ENCODE measurements at regions not wholly inside any gene's neighbourhood (a gene's known extent, or its start where the extent isn't known, plus 50 kb on each side); places are given as distances from the start of the nearest gene placed in this dataset.
"Not testable (repeated sequence)": the region's sequence is repeated elsewhere in the genome, so short reads cannot be mapped to it uniquely, and the experiment has no call there.

GRCh38 chr2:237200462-237200861, 114.8 kb downstream of the COPS8 start:
- DNase-seq: no peak
- Mint-ChIP-seq H3K4me3 (no peak overlapping the region), H3K9me3 (no peaks in the 10 kb centered on the region), H3K36me3 (no peaks in the 10 kb centered on the region), H3K27me3 (peaks cover 2% of the 10 kb centered on the region), H3K4me1 (ENCODE audit: low read depth) (no peaks in the 10 kb centered on the region), H3K27ac (no peak overlapping the region)
- ChIA-PET POLR2A (no interaction called here), CTCF (interaction anchor here (1.7 kb wide), 1 partner anchor 371 kb away, joined by 4 read pairs; no protein-coding TSS in a partner anchor)
- intact Hi-C loops (cut with micrococcal nuclease): no loop called here

- intact Hi-C loops (cut with micrococcal nuclease): no loop called here
- Mint-ChIP-seq H3K4me3 (no peak overlapping the region), H3K4me1 (ENCODE audit: low read depth) (no peaks in the 10 kb centered on the region), H3K27me3 (peaks cover 3% of the 10 kb centered on the region), H3K9me3 (no peaks in the 10 kb centered on the region), H3K36me3 (no peaks in the 10 kb centered on the region), H3K27ac (no peak overlapping the region)
- peak; percentile 58 for DNase-seq
- CTCF ChIA-PET: interaction anchor here (1.7 kb wide), 1 partner anchor 370 kb away, joined by 4 read pairs; no protein-coding TSS in a partner anchor
- POLR2A ChIA-PET: no interaction called here
Measured at GRCh38 chr2:237201461-237202287, 116.0 kb downstream of the COPS8 start.

- no peaks in the 10 kb centered on the region for H3K36me3 Mint-ChIP-seq
- no peaks in the 10 kb centered on the region for H3K9me3 Mint-ChIP-seq
- no peak for DNase-seq
- H3K4me1 Mint-ChIP-seq (ENCODE audit: low read depth): no peaks in the 10 kb centered on the region
- intact Hi-C loops (cut with micrococcal nuclease): no loop called here
- ChIA-PET CTCF (no interaction called here), POLR2A (no interaction called here)
- H3K27me3 Mint-ChIP-seq: peaks cover 5% of the 10 kb centered on the region
- no peak overlapping the region for H3K27ac Mint-ChIP-seq
- no peak overlapping the region for H3K4me3 Mint-ChIP-seq
Measured at GRCh38 chr2:237202288-237203030, 116.8 kb downstream of the COPS8 start.

- ChIA-PET POLR2A (no interaction called here), CTCF (no interaction called here)
- Mint-ChIP-seq H3K36me3 (no peaks in the 10 kb centered on the region), H3K4me3 (no peak overlapping the region), H3K27me3 (peaks cover 5% of the 10 kb centered on the region), H3K4me1 (ENCODE audit: low read depth) (no peaks in the 10 kb centered on the region), H3K9me3 (no peaks in the 10 kb centered on the region), H3K27ac (no peak overlapping the region)
- DNase-seq: no peak
- intact Hi-C loops (cut with micrococcal nuclease): no loop called here
Measured at GRCh38 chr2:237205043-237205541, 119.4 kb downstream of the COPS8 start.

GRCh38 chr2:237205561-237205971, 119.9 kb downstream of the COPS8 start:
- Mint-ChIP-seq H3K27me3 (peaks cover 5% of the 10 kb centered on the region), H3K27ac (no peak overlapping the region), H3K4me3 (no peak overlapping the region), H3K4me1 (ENCODE audit: low read depth) (no peaks in the 10 kb centered on the region), H3K9me3 (no peaks in the 10 kb centered on the region), H3K36me3 (no peaks in the 10 kb centered on the region)
- intact Hi-C loops (cut with micrococcal nuclease): no loop called here
- CTCF ChIA-PET: no interaction called here
- POLR2A ChIA-PET: no interaction called here
- DNase-seq: no peak

- H3K4me1 Mint-ChIP-seq (ENCODE audit: low read depth): no peaks in the 10 kb centered on the region
- no peak for DNase-seq
- ChIA-PET CTCF (no interaction called here), POLR2A (no interaction called here)
- intact Hi-C loops (cut with micrococcal nuclease): no loop called here
- H3K4me3 Mint-ChIP-seq: no peak overlapping the region
- H3K27ac Mint-ChIP-seq: no peak overlapping the region
- no peaks in the 10 kb centered on the region for H3K36me3 Mint-ChIP-seq
- no peaks in the 10 kb centered on the region for H3K9me3 Mint-ChIP-seq
- peaks cover 5% of the 10 kb centered on the region for H3K27me3 Mint-ChIP-seq
Measured at GRCh38 chr2:237207646-237208045, 122.0 kb downstream of the COPS8 start.

GRCh38 chr2:237208373-237209260, 122.9 kb downstream of the COPS8 start:
- H3K27ac Mint-ChIP-seq: no peak overlapping the region
- ChIA-PET POLR2A (no interaction called here), CTCF (no interaction called here)
- no peaks in the 10 kb centered on the region for H3K36me3 Mint-ChIP-seq
- peaks cover 5% of the 10 kb centered on the region for H3K27me3 Mint-ChIP-seq
- H3K9me3 Mint-ChIP-seq: no peaks in the 10 kb centered on the region
- no peaks in the 10 kb centered on the region for H3K4me1 Mint-ChIP-seq (ENCODE audit: low read depth)
- DNase-seq: no peak
- intact Hi-C loops (cut with micrococcal nuclease): no loop called here
- no peak overlapping the region for H3K4me3 Mint-ChIP-seq

GRCh38 chr2:237209885-237210284, 124.2 kb downstream of the COPS8 start:
- no peak for DNase-seq
- intact Hi-C loops (cut with micrococcal nuclease): no loop called here
- Mint-ChIP-seq H3K4me1 (ENCODE audit: low read depth) (no peaks in the 10 kb centered on the region), H3K27me3 (peaks cover 5% of the 10 kb centered on the region), H3K36me3 (no peaks in the 10 kb centered on the region), H3K27ac (no peak overlapping the region), H3K9me3 (no peaks in the 10 kb centered on the region), H3K4me3 (no peak overlapping the region)
- ChIA-PET CTCF (no interaction called here), POLR2A (no interaction called here)

GRCh38 chr2:237210297-237210696, 124.6 kb downstream of the COPS8 start:
- ChIA-PET CTCF (no interaction called here), POLR2A (no interaction called here)
- no peaks in the 10 kb centered on the region for H3K36me3 Mint-ChIP-seq
- H3K9me3 Mint-ChIP-seq: no peaks in the 10 kb centered on the region
- peaks cover 5% of the 10 kb centered on the region for H3K27me3 Mint-ChIP-seq
- H3K4me1 Mint-ChIP-seq (ENCODE audit: low read depth): no peaks in the 10 kb centered on the region
- no peak overlapping the region for H3K4me3 Mint-ChIP-seq
- intact Hi-C loops (cut with micrococcal nuclease): no loop called here
- H3K27ac Mint-ChIP-seq: no peak overlapping the region
- no peak for DNase-seq

- POLR2A ChIA-PET: no interaction called here
- H3K4me1 Mint-ChIP-seq (ENCODE audit: low read depth): no peaks in the 10 kb centered on the region
- H3K4me3 Mint-ChIP-seq: no peak overlapping the region
- no peak overlapping the region for H3K27ac Mint-ChIP-seq
- peaks cover 5% of the 10 kb centered on the region for H3K27me3 Mint-ChIP-seq
- intact Hi-C loops (cut with micrococcal nuclease): no loop called here
- no peaks in the 10 kb centered on the region for H3K36me3 Mint-ChIP-seq
- CTCF ChIA-PET: no interaction called here
- no peak for DNase-seq
- H3K9me3 Mint-ChIP-seq: no peaks in the 10 kb centered on the region
Measured at GRCh38 chr2:237210763-237211162, 125.1 kb downstream of the COPS8 start.

- CTCF ChIA-PET; intact Hi-C loops (cut with micrococcal nuclease); POLR2A ChIA-PET; H3K27ac Mint-ChIP-seq; H3K4me3 Mint-ChIP-seq; H3K27me3 Mint-ChIP-seq; DNase-seq; H3K36me3 Mint-ChIP-seq; H3K9me3 Mint-ChIP-seq; H3K4me1 Mint-ChIP-seq (ENCODE audit: low read depth): not testable (repeated sequence)
Measured at GRCh38 chr2:237212356-237213279, 126.9 kb downstream of the COPS8 start.
